ENCODE measurements at regions not wholly inside any gene's neighbourhood (a gene's known extent, or its start where the extent isn't known, plus 50 kb on each side); places are given as distances from the start of the nearest gene placed in this dataset.

DNA sequence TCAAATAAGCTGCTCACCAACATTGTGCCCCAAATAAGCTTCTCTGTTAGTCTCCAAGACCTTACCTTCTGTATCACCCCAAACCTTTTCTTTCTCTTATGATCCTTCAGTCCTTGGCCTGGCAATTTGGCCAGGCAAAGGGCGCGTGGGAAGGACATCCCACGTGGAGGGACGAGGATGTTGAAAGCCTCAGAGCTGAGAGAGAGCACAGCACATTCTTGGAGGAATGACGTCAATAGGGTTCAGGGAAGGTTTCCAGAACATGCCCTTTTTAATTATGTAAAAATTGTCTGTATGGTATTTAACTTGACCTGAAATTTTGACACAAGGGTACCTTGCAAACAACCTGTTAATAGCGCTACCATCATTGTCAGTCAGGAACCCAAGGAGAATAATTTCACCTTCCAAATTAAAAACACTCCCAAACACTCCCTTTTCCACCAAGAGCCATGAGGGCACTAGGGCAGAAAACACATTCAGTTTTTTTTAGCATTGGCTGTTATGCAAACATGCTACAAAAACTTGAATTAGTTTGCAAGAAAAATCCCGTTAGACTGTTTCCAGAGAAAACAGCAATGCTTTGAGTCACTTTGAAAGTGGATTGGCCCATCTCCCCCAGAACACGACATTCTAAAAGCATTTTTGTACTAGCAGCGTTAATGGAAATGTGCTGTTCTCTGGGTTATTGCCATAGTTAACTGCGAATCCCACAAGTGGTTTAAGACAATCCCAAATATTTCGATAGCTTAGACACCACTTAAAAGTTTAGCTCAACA is 183.2 kb upstream of the PUDP start:
- no peak overlapping the region for H3K27ac ChIP-seq (ENCODE audit: control insufficient read depth, insufficient read depth, low read length)
- H3K9ac ChIP-seq (ENCODE audit: control insufficient read depth, extremely low read depth, insufficient read depth, low read length) = no peak overlapping the region
- TF ChIP-seq, protein P1, sequence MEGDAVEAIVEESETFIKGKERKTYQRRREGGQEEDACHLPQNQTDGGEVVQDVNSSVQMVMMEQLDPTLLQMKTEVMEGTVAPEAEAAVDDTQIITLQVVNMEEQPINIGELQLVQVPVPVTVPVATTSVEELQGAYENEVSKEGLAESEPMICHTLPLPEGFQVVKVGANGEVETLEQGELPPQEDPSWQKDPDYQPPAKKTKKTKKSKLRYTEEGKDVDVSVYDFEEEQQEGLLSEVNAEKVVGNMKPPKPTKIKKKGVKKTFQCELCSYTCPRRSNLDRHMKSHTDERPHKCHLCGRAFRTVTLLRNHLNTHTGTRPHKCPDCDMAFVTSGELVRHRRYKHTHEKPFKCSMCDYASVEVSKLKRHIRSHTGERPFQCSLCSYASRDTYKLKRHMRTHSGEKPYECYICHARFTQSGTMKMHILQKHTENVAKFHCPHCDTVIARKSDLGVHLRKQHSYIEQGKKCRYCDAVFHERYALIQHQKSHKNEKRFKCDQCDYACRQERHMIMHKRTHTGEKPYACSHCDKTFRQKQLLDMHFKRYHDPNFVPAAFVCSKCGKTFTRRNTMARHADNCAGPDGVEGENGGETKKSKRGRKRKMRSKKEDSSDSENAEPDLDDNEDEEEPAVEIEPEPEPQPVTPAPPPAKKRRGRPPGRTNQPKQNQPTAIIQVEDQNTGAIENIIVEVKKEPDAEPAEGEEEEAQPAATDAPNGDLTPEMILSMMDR (optimal IDR thresholded peaks at IDR 0.05 in 1 of 3, IDR thresholded peaks at IDR 0.05 in 1 of 3, conservative IDR thresholded peaks at IDR 0.05 in 1 of 3; ENCODE audit: extremely low read depth in 1 of 3, insufficient read depth in 2 of 3, low read length in 3 of 3) = no peak
- TF ChIP-seq EZH2 (IDR thresholded peaks at IDR 0.05; ENCODE audit: low read length) = no peak
- H3K27me3 ChIP-seq (ENCODE audit: control insufficient read depth, extremely low read depth, insufficient read depth, low read length) = no peaks in the 10 kb centered on the region
- H3K36me3 ChIP-seq (ENCODE audit: control insufficient read depth in 2 of 2, extremely low read depth in 1 of 2, insufficient read depth in 2 of 2, low read length in 2 of 2) = no peaks in the 10 kb centered on the region
- FAIRE-seq = no peak
- no peak overlapping the region for H3K4me3 ChIP-seq (ENCODE audit: control insufficient read depth in 2 of 3, extremely low read depth in 1 of 3, insufficient read depth in 2 of 3, low read depth in 1 of 3, low read length in 3 of 3)
- no peak overlapping the region for H3K4me2 ChIP-seq (ENCODE audit: control insufficient read depth, extremely low read depth, insufficient read depth, low read depth, low read length)
- H3K9me3 ChIP-seq (ENCODE audit: control insufficient read depth, low read depth, low read length) = no peaks in the 10 kb centered on the region
- dilution Hi-C loops (cut with MboI; ENCODE audit: extremely low pct_ligation_motif_present, low sequenced_read_pairs) = no loop called here
- H2AFZ ChIP-seq (ENCODE audit: control insufficient read depth, low read length) = no peak overlapping the region
- no peaks in the 10 kb centered on the region for H3K9me1 ChIP-seq (ENCODE audit: control insufficient read depth, extremely low read depth, insufficient read depth, low read length)
- H3K4me1 ChIP-seq (ENCODE audit: control insufficient read depth, extremely low read depth, insufficient read depth, low read length) = no peaks in the 10 kb centered on the region
- DNase-seq (ENCODE audit: low read depth, low spot score) = no peak
- H4K20me1 ChIP-seq (ENCODE audit: control insufficient read depth, extremely low read depth, insufficient read depth, low read length) = no peaks in the 10 kb centered on the region
- no peaks in the 10 kb centered on the region for H3K79me2 ChIP-seq (ENCODE audit: control insufficient read depth, insufficient read depth, low read length)

DNA sequence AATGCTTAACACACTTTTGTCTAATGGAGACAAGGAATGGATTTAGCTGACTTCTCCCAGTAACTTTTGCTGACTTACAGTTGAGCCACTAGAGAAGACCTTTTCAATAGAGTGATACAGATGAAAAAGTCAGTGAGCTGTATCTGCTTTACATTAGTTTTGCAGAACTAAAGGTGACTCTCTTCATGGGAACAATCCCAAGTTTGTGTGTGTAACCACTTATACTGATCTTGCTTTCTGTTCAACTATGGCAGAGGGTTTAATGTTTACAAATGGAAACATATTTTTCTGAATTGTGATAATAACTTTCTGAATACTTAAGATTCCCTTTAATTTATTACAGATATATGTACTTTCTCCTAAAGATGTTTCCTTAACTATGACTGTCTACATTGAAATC is 182.6 kb upstream of the PUDP start:
- H3K4me2 ChIP-seq (ENCODE audit: control insufficient read depth, extremely low read depth, insufficient read depth, low read depth, low read length) = no peak overlapping the region
- DNase-seq (ENCODE audit: low read depth, low spot score) (no peak), FAIRE-seq (no peak)
- H2AFZ ChIP-seq (ENCODE audit: control insufficient read depth, low read length) = no peak overlapping the region
- no peaks in the 10 kb centered on the region for H3K36me3 ChIP-seq (ENCODE audit: control insufficient read depth in 2 of 2, extremely low read depth in 1 of 2, insufficient read depth in 2 of 2, low read length in 2 of 2)
- TF ChIP-seq EZH2 (IDR thresholded peaks at IDR 0.05; ENCODE audit: low read length) = no peak
- TF ChIP-seq, protein P1 (optimal IDR thresholded peaks at IDR 0.05 in 1 of 3, IDR thresholded peaks at IDR 0.05 in 1 of 3, conservative IDR thresholded peaks at IDR 0.05 in 1 of 3; ENCODE audit: extremely low read depth in 1 of 3, insufficient read depth in 2 of 3, low read length in 3 of 3) = no peak
- no peaks in the 10 kb centered on the region for H3K79me2 ChIP-seq (ENCODE audit: control insufficient read depth, insufficient read depth, low read length)
- H3K9me3 ChIP-seq (ENCODE audit: control insufficient read depth, low read depth, low read length) = no peaks in the 10 kb centered on the region
- H3K27me3 ChIP-seq (ENCODE audit: control insufficient read depth, extremely low read depth, insufficient read depth, low read length) = no peaks in the 10 kb centered on the region
- dilution Hi-C loops (cut with MboI; ENCODE audit: extremely low pct_ligation_motif_present, low sequenced_read_pairs) = no loop called here
- H3K9me1 ChIP-seq (ENCODE audit: control insufficient read depth, extremely low read depth, insufficient read depth, low read length) = no peaks in the 10 kb centered on the region
- no peak overlapping the region for H3K9ac ChIP-seq (ENCODE audit: control insufficient read depth, extremely low read depth, insufficient read depth, low read length)
- H3K27ac ChIP-seq (ENCODE audit: control insufficient read depth, insufficient read depth, low read length) = no peak overlapping the region
- H3K4me1 ChIP-seq (ENCODE audit: control insufficient read depth, extremely low read depth, insufficient read depth, low read length) = no peaks in the 10 kb centered on the region
- H3K4me3 ChIP-seq (ENCODE audit: control insufficient read depth in 2 of 3, extremely low read depth in 1 of 3, insufficient read depth in 2 of 3, low read depth in 1 of 3, low read length in 3 of 3) = no peak overlapping the region
- no peaks in the 10 kb centered on the region for H4K20me1 ChIP-seq (ENCODE audit: control insufficient read depth, extremely low read depth, insufficient read depth, low read length)

All from keratinocyte (primary cell).